ENCODE measurements at regions not wholly inside any gene's neighbourhood (a gene's known extent, or its start where the extent isn't known, plus 50 kb on each side); places are given as distances from the start of the nearest gene placed in this dataset.

- peak; percentile 53 for DNase-seq
Measured at GRCh38 chrX:10085223-10085622, 71.6 kb upstream of the CLCN4 start.

GRCh38 chrX:10086676-10087075 is 70.1 kb upstream of the CLCN4 start:
- no peak for DNase-seq

GRCh38 chrX:10087391-10087790 is 69.4 kb upstream of the CLCN4 start:
- no peak for DNase-seq

GRCh38 chrX:10089378-10089795 is 67.4 kb upstream of the CLCN4 start:
- DNase-seq: no peak

- DNase-seq: no peak
Measured at GRCh38 chrX:10090319-10090718, 66.5 kb upstream of the CLCN4 start.

GRCh38 chrX:10095246-10095645 is 61.5 kb upstream of the CLCN4 start:
- DNase-seq: no peak

GRCh38 chrX:10095698-10096432 is 60.9 kb upstream of the CLCN4 start:
- DNase-seq: no peak

GRCh38 chrX:10098270-10098713 is 58.5 kb upstream of the CLCN4 start:
- DNase-seq: peak; percentile 73

GRCh38 chrX:10099411-10099810 is 57.4 kb upstream of the CLCN4 start:
- DNase-seq: no peak

GRCh38 chrX:10101269-10101668 is 55.5 kb upstream of the CLCN4 start:
- no peak for DNase-seq

GRCh38 chrX:10102046-10102704 is 54.6 kb upstream of the CLCN4 start:
- no peak for DNase-seq

GRCh38 chrX:10103023-10103422 is 53.8 kb upstream of the CLCN4 start:
- DNase-seq: no peak

- no peak for DNase-seq
Measured at GRCh38 chrX:10104958-10105658, 51.7 kb upstream of the CLCN4 start.

- peak; percentile 62 for DNase-seq
Measured at GRCh38 chrX:10106806-10107205, 50.0 kb upstream of the CLCN4 start.
